HUES64 (cell line): ENCODE measurements at regions not wholly inside any gene's neighbourhood (a gene's known extent, or its start where the extent isn't known, plus 50 kb on each side); places are given as distances from the start of the nearest gene placed in this dataset.

Experiments used
- H3K27ac ChIP-seq: 2 replicates; pipeline ENCODE4 v1.7.0; 2013; ENCODE audit warnings: low read depth, low read length, inconsistent platforms
- H3K27me3 ChIP-seq: 2 replicates; pipeline ENCODE4 v1.6.1; 2013; ENCODE audit warnings: mild to moderate bottlenecking, low read length; ENCODE audit not compliant: insufficient read depth
- H3K36me3 ChIP-seq: 2 replicates; pipeline ENCODE4 v1.6.1; 2013; ENCODE audit warnings: mild to moderate bottlenecking, low read length; ENCODE audit not compliant: insufficient read depth
- H3K4me1 ChIP-seq: 2 replicates; pipeline ENCODE4 v1.6.1; 2013; ENCODE audit warnings: mild to moderate bottlenecking, low read length, moderate library complexity; ENCODE audit not compliant: insufficient read depth
- H3K4me3 ChIP-seq: 2 replicates; pipeline ENCODE4 v1.5.1; 2013; ENCODE audit warnings: mild to moderate bottlenecking, low read length, moderate library complexity
- H3K9ac ChIP-seq: 2 replicates; pipeline ENCODE4 v1.6.1; 2013; ENCODE audit warnings: mild to moderate bottlenecking, low read depth, low read length
- H3K9me3 ChIP-seq: 2 replicates; pipeline ENCODE4 v1.6.1; 2013; ENCODE audit warnings: low read depth, low read length; ENCODE audit not compliant: insufficient read depth
- WGBS: fragments of 150-250, 120-280 bp; methylation state at CpG from one replicate; pipeline ENCODE4 v1.1.7; 2013; ENCODE audit warnings: missing lambda C conversion rate; 5-methylcytosine and 5-hydroxymethylcytosine counted together

GRCh38 chr7:41219276-41219675 is 483.6 kb downstream of the INHBA start:
- Histone ChIP-seq H3K27me3 (peaks cover 83% of the 10 kb centered on the region), H3K36me3 (no peaks in the 10 kb centered on the region), H3K4me3 (no peak overlapping the region), H3K27ac (no peak overlapping the region), H3K9me3 (no peaks in the 10 kb centered on the region), H3K4me1 (peaks cover 5% of the 10 kb centered on the region), H3K9ac (no peak overlapping the region)
- 5% methylated on average over 2 of the region's 2 CpGs for WGBS

DNA sequence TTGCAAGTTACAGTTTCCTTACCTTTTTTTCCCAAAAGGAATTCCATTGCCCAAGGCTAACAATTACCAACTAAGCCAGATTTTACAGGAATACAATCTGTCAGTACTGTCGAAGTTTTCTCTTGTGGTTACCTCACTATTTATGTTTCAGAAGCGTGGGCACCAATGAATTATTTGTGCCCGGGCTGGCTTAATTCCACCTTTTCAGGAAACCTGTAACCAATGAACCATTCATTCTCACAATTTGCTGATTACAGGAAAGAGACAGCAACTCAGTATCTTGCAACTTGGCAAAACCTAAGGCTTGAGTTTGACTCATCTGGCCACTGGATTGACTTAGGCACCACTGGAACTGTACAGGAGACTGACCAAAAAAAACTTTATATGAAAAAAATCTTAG is 485.6 kb downstream of the INHBA start:
- Histone ChIP-seq H3K9me3 (no peaks in the 10 kb centered on the region), H3K27me3 (peaks cover 73% of the 10 kb centered on the region), H3K4me3 (no peak overlapping the region), H3K27ac (no peak overlapping the region), H3K4me1 (peaks cover 5% of the 10 kb centered on the region), H3K9ac (no peak overlapping the region), H3K36me3 (no peaks in the 10 kb centered on the region)
- WGBS, result 95% methylated on average over 3 of the region's 3 CpGs

DNA sequence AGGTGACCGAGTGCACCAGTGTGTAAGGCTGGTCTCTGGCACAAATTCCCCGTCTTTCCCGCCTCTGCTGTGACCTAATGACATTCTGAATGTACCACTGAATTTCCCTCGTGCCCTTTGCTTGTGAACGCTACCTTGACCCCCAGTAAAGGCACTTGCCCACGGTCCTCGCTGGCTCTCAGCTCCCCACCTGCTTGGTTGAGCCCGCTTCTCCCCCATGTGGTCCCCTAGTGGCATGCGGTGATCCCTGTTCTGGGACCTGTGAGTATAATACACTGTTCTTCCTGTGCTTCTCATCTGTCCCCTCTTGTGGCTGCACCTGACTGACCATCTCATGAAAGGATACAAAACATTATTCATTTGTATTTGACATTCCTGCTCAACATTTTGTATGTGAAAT is 495.7 kb downstream of the INHBA start:
- WGBS, result 86% methylated on average over 9 of the region's 9 CpGs
- no peak overlapping the region; the same call in 1 of the 2 replicates for H3K4me3 ChIP-seq
- 0 out of 2 replicates have a peak, but pooled peaks cover 4% of the 10 kb centered on the region for H3K27me3 ChIP-seq
- H3K9me3 ChIP-seq, result no peaks in the 10 kb centered on the region
- no peaks in the 10 kb centered on the region; the same call in 1 of the 2 replicates for H3K4me1 ChIP-seq
- H3K36me3 ChIP-seq, result no peaks in the 10 kb centered on the region
- no peak overlapping the region for H3K27ac ChIP-seq
- no peak overlapping the region for H3K9ac ChIP-seq

DNA sequence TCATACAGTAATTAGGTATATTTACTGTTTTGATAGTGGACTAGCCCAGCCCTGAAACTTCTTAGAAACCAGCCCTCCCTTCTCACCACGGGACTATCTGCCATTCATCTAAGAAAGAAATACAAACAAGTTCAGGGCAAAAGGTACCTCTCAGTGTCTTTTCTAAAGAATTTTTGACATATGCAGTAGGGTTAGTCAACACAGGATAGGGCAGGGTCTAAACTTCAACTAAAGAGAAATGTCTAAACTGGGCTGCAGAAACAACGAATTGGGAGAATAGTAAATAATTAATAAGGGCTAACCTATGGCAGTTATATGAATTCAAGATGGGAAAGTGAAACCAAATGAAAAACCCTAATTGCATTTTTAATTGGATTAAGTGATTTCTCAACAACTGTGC is 496.6 kb downstream of the INHBA start:
- H3K4me3 ChIP-seq, result no peak overlapping the region
- H3K9me3 ChIP-seq, result no peaks in the 10 kb centered on the region
- no peak overlapping the region for H3K27ac ChIP-seq
- no peaks in the 10 kb centered on the region; the same call in 1 of the 2 replicates for H3K4me1 ChIP-seq
- WGBS, result 92% methylated on average over 2 of the region's 2 CpGs
- no peaks in the 10 kb centered on the region for H3K36me3 ChIP-seq
- no peak overlapping the region for H3K9ac ChIP-seq
- H3K27me3 ChIP-seq, result no peaks in the 10 kb centered on the region

DNA sequence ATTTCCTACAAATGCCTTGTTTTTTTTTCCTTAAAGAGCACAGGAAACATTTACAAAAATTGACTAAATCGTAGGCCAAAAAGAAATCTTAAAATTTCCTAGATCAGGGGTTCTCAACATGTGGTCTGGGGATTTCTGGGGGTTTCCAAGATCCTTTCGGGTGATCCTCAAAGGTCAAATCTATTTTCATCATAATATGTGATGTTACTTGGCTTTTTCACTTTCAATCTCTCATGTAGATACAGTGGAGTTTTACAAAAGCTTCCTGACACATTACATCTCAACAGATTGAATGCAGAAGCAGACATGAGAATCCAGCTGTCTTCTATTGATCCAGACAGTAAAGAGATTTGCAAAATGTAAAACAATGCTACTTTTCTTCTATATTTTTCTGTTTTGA is 497.3 kb downstream of the INHBA start:
- 67% methylated on average over 1 of the region's 2 CpGs for WGBS
- H3K9me3 ChIP-seq, result no peaks in the 10 kb centered on the region
- no peaks in the 10 kb centered on the region; the same call in 1 of the 2 replicates for H3K4me1 ChIP-seq
- no peaks in the 10 kb centered on the region for H3K36me3 ChIP-seq
- H3K9ac ChIP-seq, result no peak overlapping the region
- H3K4me3 ChIP-seq, result no peak overlapping the region
- no peak overlapping the region for H3K27ac ChIP-seq
- no peaks in the 10 kb centered on the region for H3K27me3 ChIP-seq

DNA sequence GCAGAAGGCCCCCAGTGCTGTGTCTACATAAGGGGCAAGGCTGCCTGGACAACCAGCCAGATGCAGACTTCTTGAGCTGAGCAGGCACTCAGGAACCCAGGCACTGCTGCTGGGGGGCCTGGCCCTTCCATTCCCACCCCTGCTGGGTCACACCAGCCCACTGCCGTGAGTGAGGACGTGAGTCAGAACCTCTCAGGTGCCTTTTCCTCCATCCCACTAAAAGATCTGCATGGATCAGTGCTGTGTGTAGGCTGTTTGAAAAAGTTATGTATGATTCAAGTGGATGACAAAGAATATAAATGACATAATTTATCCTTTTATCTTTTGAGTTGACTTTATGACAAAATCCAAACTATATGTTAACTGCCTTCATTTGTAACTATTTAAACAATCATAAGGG is 499.3 kb downstream of the INHBA start:
- no peak overlapping the region for H3K9ac ChIP-seq
- H3K9me3 ChIP-seq, result no peaks in the 10 kb centered on the region
- H3K27me3 ChIP-seq, result no peaks in the 10 kb centered on the region
- H3K4me3 ChIP-seq, result no peak overlapping the region
- 82% methylated on average over 2 of the region's 2 CpGs for WGBS
- no peaks in the 10 kb centered on the region for H3K36me3 ChIP-seq
- no peak overlapping the region for H3K27ac ChIP-seq
- H3K4me1 ChIP-seq, result no peaks in the 10 kb centered on the region; the same call in 1 of the 2 replicates

DNA sequence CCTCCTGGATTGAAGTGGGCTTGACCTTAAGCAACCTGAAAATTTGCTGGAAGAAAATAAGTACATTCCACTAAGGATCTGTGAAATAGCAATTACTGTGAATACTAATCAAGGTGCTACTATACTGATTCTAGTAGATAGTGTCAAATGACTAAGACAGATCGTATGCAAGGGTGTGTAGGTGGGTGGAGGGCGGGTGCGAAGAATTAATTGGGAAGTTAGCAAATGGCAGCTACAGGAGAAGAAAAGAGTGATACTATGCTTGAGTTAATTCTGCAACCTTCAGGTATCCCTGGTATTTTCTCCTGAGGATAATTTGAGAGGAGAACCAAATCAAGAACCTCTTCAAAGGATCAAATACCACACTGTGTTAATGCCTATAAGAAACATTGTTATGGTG is 501.9 kb downstream of the INHBA start:
- Histone ChIP-seq H3K27ac (no peak overlapping the region), H3K36me3 (no peaks in the 10 kb centered on the region), H3K27me3 (no peaks in the 10 kb centered on the region), H3K9ac (no peak overlapping the region), H3K4me3 (no peak overlapping the region), H3K4me1 (no peaks in the 10 kb centered on the region), H3K9me3 (no peaks in the 10 kb centered on the region)
- 90% methylated on average over 3 of the region's 3 CpGs for WGBS

DNA sequence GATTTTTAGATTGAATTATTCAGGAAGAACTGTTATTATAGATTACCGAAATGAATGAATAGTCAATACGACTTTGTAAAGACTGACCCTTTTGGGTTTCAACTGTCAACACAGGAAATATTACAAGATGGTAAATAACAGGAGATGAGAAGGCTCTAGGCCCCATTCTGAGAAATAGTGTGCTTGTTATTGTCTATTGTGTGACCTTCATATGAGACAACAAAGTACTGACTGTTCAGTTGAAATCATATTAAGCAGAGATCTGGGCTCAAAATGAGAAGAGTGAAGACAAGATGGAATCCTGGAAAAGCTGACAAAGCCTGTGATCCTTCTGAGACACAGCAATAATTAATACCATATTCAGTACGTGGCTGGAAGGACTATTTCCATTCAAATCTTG is 503.8 kb downstream of the INHBA start:
- Histone ChIP-seq H3K27me3 (no peaks in the 10 kb centered on the region), H3K9ac (no peak overlapping the region), H3K9me3 (no peaks in the 10 kb centered on the region), H3K4me1 (no peaks in the 10 kb centered on the region), H3K36me3 (no peaks in the 10 kb centered on the region), H3K4me3 (no peak overlapping the region), H3K27ac (no peak overlapping the region)
- 95% methylated on average over 2 of the region's 3 CpGs for WGBS

DNA sequence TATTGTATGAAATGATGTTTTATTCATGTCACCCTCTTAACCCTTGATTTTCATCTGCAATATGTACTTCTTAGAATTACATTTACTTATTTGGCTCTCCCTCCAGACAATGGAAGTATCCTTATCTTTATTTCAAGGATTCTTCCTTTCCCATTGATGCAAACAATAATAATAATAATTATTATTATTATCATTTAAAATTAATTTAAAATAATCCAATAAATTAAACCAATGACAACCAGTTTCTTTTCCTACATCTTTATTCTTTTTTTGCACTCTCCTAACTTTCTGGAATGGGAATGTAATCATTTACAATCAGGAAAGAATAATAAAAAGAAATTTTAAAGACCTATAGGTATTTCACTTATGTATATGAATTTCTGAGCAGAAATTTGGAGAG is 504.4 kb downstream of the INHBA start:
- no peak overlapping the region for H3K4me3 ChIP-seq
- no peaks in the 10 kb centered on the region for H3K27me3 ChIP-seq
- no peak overlapping the region for H3K27ac ChIP-seq
- no peaks in the 10 kb centered on the region for H3K4me1 ChIP-seq
- no peaks in the 10 kb centered on the region for H3K9me3 ChIP-seq
- H3K36me3 ChIP-seq, result no peaks in the 10 kb centered on the region
- no peak overlapping the region for H3K9ac ChIP-seq

- H3K4me1 ChIP-seq, result no peaks in the 10 kb centered on the region
- no peak overlapping the region for H3K4me3 ChIP-seq
- H3K9ac ChIP-seq, result no peak overlapping the region
- no peaks in the 10 kb centered on the region for H3K9me3 ChIP-seq
- H3K27ac ChIP-seq, result no peak overlapping the region
- 100% methylated on average over 2 of the region's 2 CpGs for WGBS
- no peaks in the 10 kb centered on the region for H3K27me3 ChIP-seq
- H3K36me3 ChIP-seq, result no peaks in the 10 kb centered on the region
Observed at GRCh38 chr7:41197769-41198168, 505.1 kb downstream of the INHBA start.

DNA sequence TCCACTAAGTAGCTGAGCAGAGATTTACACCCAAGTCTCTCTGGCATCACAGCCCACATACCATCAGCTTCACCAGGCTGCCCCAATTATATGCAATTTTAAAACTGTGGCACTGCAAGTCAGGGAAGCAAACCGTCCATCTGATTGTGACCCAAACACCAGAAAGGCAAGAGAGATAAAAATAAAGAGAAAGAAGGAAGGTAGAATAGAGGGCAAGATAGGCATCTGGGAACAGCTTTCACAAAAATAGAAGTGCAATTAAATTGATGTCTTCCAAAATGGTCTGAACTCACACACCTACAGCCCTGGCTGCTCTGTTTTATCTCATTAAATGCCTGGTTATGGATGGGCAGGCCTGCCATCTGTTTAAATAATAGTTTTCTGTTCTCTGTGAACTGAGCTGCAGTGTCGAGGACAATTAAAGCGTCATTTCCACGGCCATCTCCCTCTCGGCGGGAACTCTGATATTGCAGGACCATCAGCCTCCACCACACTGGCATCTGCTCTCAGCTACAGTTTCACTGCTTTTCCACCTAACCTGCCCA is 509.1 kb downstream of the INHBA start:
- no peaks in the 10 kb centered on the region for H3K27me3 ChIP-seq
- no peak overlapping the region for H3K27ac ChIP-seq
- H3K4me3 ChIP-seq, result no peak overlapping the region
- 95% methylated on average over 6 of the region's 6 CpGs for WGBS
- no peaks in the 10 kb centered on the region for H3K36me3 ChIP-seq
- no peak overlapping the region for H3K9ac ChIP-seq
- no peaks in the 10 kb centered on the region; the same call in 1 of the 2 replicates for H3K4me1 ChIP-seq
- no peaks in the 10 kb centered on the region for H3K9me3 ChIP-seq

GRCh38 chr7:41190581-41190980 is 512.3 kb downstream of the INHBA start:
- Histone ChIP-seq H3K9me3 (no peaks in the 10 kb centered on the region), H3K4me3 (no peak overlapping the region), H3K4me1 (no peaks in the 10 kb centered on the region; the same call in 1 of the 2 replicates), H3K9ac (no peak overlapping the region), H3K27ac (no peak overlapping the region), H3K36me3 (no peaks in the 10 kb centered on the region), H3K27me3 (no peaks in the 10 kb centered on the region)
- WGBS, result 64% methylated on average over 2 of the region's 2 CpGs
